ENCODE measurements at regions not wholly inside any gene's neighbourhood (a gene's known extent, or its start where the extent isn't known, plus 50 kb on each side); places are given as distances from the start of the nearest gene placed in this dataset.

DNA sequence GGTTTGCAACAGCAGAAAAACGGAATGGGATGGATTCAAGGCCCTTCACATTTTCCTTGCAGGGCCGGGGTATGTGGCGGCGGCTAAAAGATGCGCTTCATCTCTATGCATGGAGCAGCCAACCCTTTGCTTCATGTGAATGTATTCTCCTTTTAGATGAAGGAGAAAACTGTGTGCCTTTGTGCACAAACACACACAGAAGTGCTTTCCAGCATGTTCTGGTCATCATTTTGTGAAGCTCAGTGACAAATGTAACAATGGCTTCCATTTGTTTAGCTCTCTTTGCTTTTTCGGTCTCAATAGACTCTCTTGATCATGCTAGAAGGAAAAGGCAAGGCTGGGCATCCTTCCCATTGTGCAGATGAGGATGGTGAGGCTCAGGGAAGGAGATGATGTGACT lies 161.7 kb upstream of the MKI67 start (continued):
- TF ChIP-seq JUND (IDR thresholded peaks at IDR 0.05; ENCODE audit: borderline replicate concordance, low read depth, low read length) (no peak), JUND (tag; IDR thresholded peaks at IDR 0.05; ENCODE audit: borderline replicate concordance, low read depth, low read length) (no peak), GTF2F1 (IDR thresholded peaks at IDR 0.05; ENCODE audit: low read depth, low read length) (no peak)
- TF ChIP-seq, protein P1, sequence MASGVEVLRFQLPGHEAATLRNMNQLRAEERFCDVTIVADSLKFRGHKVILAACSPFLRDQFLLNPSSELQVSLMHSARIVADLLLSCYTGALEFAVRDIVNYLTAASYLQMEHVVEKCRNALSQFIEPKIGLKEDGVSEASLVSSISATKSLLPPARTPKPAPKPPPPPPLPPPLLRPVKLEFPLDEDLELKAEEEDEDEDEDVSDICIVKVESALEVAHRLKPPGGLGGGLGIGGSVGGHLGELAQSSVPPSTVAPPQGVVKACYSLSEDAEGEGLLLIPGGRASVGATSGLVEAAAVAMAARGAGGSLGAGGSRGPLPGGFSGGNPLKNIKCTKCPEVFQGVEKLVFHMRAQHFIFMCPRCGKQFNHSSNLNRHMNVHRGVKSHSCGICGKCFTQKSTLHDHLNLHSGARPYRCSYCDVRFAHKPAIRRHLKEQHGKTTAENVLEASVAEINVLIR (CRISPR knock-in tag; IDR thresholded peaks at IDR 0.05): no peak
- TF ChIP-seq, protein P2, sequence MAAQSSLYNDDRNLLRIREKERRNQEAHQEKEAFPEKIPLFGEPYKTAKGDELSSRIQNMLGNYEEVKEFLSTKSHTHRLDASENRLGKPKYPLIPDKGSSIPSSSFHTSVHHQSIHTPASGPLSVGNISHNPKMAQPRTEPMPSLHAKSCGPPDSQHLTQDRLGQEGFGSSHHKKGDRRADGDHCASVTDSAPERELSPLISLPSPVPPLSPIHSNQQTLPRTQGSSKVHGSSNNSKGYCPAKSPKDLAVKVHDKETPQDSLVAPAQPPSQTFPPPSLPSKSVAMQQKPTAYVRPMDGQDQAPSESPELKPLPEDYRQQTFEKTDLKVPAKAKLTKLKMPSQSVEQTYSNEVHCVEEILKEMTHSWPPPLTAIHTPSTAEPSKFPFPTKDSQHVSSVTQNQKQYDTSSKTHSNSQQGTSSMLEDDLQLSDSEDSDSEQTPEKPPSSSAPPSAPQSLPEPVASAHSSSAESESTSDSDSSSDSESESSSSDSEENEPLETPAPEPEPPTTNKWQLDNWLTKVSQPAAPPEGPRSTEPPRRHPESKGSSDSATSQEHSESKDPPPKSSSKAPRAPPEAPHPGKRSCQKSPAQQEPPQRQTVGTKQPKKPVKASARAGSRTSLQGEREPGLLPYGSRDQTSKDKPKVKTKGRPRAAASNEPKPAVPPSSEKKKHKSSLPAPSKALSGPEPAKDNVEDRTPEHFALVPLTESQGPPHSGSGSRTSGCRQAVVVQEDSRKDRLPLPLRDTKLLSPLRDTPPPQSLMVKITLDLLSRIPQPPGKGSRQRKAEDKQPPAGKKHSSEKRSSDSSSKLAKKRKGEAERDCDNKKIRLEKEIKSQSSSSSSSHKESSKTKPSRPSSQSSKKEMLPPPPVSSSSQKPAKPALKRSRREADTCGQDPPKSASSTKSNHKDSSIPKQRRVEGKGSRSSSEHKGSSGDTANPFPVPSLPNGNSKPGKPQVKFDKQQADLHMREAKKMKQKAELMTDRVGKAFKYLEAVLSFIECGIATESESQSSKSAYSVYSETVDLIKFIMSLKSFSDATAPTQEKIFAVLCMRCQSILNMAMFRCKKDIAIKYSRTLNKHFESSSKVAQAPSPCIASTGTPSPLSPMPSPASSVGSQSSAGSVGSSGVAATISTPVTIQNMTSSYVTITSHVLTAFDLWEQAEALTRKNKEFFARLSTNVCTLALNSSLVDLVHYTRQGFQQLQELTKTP (IDR thresholded peaks at IDR 0.05; ENCODE audit: low read depth in 1 of 2, partially characterized antibody in 2 of 2): no peak

DNA sequence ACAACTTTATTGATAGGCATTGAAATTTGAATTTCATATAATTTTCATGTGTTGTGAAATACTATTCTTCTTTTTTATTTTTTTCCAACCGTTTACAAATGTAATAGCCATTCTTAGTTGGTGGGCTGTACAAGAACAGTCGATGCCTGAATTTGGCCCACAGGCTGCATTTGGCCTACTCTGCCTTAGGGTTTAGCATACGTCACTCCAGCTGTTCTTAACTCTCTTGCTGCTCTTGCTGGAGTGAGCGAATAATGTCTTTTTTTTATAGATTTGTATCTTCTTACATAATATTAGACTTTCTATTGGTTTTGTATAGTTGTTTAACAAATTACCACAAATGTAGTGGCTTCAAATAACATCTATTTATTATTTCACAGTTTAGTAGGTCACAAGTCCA lies 163.4 kb upstream of the MKI67 start:
- CTCF ChIA-PET (ENCODE audit: low intra/inter-chr PET ratio): no interaction called here
- in situ Hi-C loops (cut with MboI): loop anchor here (5.0 kb wide), 1 partner anchor 73 kb away; no protein-coding TSS in a partner anchor
- ATAC-seq (no peak), FAIRE-seq (no peak), DNase-seq (ENCODE audit: extremely low read depth in 1 of 4, low spot score in 3 of 4) (no peak)
- intact Hi-C loops (cut with micrococcal nuclease): no loop called here
- Histone ChIP-seq H3K9ac (ENCODE audit: insufficient read depth in 1 of 2, low read depth in 2 of 2, low read length in 2 of 2) (no peak overlapping the region), H2AFZ (ENCODE audit: low read depth, low read length) (no peak overlapping the region), H3K79me2 (ENCODE audit: control insufficient read depth, insufficient read depth, low read length) (no peaks in the 10 kb centered on the region), H3K4me2 (ENCODE audit: insufficient read depth, low read length) (no peak overlapping the region), H3K27me3 (ENCODE audit: control insufficient read depth in 2 of 2, insufficient read depth in 2 of 2, low read length in 2 of 2) (peaks cover 0 to 22% of the 10 kb centered on the region in 2 experiments; a peak in 1 of 5 replicates), H3K27ac (ENCODE audit: extremely low read depth, low read depth, low read length) (no peak overlapping the region), H3K4me1 (replicated peaks in 1 of 2; ENCODE audit: control insufficient read depth in 2 of 2, insufficient read depth in 2 of 2, low read length in 2 of 2) (no peaks in the 10 kb centered on the region), H3K9me1 (ENCODE audit: control insufficient read depth, insufficient read depth, low read length) (no peaks in the 10 kb centered on the region), H4K20me1 (replicated peaks; ENCODE audit: control insufficient read depth, insufficient read depth, low read length) (no peaks in the 10 kb centered on the region), H3K9me3 (replicated peaks; ENCODE audit: control insufficient read depth, insufficient read depth, low read depth, low read length) (no peaks in the 10 kb centered on the region), H3K36me3 (ENCODE audit: control insufficient read depth, insufficient read depth, low read length) (no peaks in the 10 kb centered on the region), H3K4me3 (no peak overlapping the region)
- POLR2A ChIA-PET: no interaction called here
- 0% methylated on average over 4 of the region's 4 CpGs for WGBS (ENCODE audit: insufficient coverage, low coverage, missing lambda C conversion rate)
- no TSS peak for BruUV-seq (replicated peaks)
- TF ChIP-seq RNF2 (IDR thresholded peaks at IDR 0.05) (no peak), NFE2 (IDR thresholded peaks at IDR 0.05; ENCODE audit: low read depth) (no peak), ZNF282 (CRISPR knock-in tag; IDR thresholded peaks at IDR 0.05) (no peak), L3MBTL2 (IDR thresholded peaks at IDR 0.05) (no peak), SNIP1 (IDR thresholded peaks at IDR 0.05; ENCODE audit: low read depth) (no peak), TBL1XR1 (IDR thresholded peaks at IDR 0.05; ENCODE audit: low read length in 2 of 2) (no peak), FOSL1 (tag; conservative IDR thresholded peaks at IDR 0.05) (no peak), ZNF431 (CRISPR knock-in tag; IDR thresholded peaks at IDR 0.05) (no peak), NCOA6 (IDR thresholded peaks at IDR 0.05) (no peak), PTRF (tag; IDR thresholded peaks at IDR 0.05) (no peak), CCAR2 (IDR thresholded peaks at IDR 0.05; ENCODE audit: low read depth, low read length) (no peak), FOXA3 (CRISPR knock-in tag; conservative IDR thresholded peaks at IDR 0.05 in 1 of 2, IDR thresholded peaks at IDR 0.05 in 1 of 2) (no peak)
- TF ChIP-seq, protein P3, sequence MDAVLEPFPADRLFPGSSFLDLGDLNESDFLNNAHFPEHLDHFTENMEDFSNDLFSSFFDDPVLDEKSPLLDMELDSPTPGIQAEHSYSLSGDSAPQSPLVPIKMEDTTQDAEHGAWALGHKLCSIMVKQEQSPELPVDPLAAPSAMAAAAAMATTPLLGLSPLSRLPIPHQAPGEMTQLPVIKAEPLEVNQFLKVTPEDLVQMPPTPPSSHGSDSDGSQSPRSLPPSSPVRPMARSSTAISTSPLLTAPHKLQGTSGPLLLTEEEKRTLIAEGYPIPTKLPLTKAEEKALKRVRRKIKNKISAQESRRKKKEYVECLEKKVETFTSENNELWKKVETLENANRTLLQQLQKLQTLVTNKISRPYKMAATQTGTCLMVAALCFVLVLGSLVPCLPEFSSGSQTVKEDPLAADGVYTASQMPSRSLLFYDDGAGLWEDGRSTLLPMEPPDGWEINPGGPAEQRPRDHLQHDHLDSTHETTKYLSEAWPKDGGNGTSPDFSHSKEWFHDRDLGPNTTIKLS (IDR thresholded peaks at IDR 0.05; ENCODE audit: borderline replicate concordance, low read depth): no peak

Measured in K562 (cell line).